ENCODE measurements at regions not wholly inside any gene's neighbourhood (a gene's known extent, or its start where the extent isn't known, plus 50 kb on each side); places are given as distances from the start of the nearest gene placed in this dataset.

GRCh38 chr5:153900703-153901395 lies 137.9 kb downstream of the FAM114A2 start:
- TF ChIP-seq CTCF (IDR thresholded peaks at IDR 0.05; ENCODE audit: insufficient read depth, low read length, severe bottlenecking), result no peak
- Histone ChIP-seq H3K27me3 (ENCODE audit: control insufficient read depth, insufficient read depth, low read length) (no peaks in the 10 kb centered on the region), H3K4me3 (ENCODE audit: low read depth, low read length) (no peak overlapping the region), H3K36me3 (ENCODE audit: control insufficient read depth, insufficient read depth, low read length) (no peaks in the 10 kb centered on the region)
- FAIRE-seq (no peak), DNase-seq (ENCODE audit: low read depth) (peak; percentile 12)

GRCh38 chr5:153899746-153900145 lies 139.0 kb downstream of the FAM114A2 start:
- TF ChIP-seq CTCF (IDR thresholded peaks at IDR 0.05; ENCODE audit: insufficient read depth, low read length, severe bottlenecking), result no peak
- no peak for FAIRE-seq
- Histone ChIP-seq H3K4me3 (ENCODE audit: low read depth, low read length) (no peak overlapping the region), H3K36me3 (ENCODE audit: control insufficient read depth, insufficient read depth, low read length) (no peaks in the 10 kb centered on the region), H3K27me3 (ENCODE audit: control insufficient read depth, insufficient read depth, low read length) (no peaks in the 10 kb centered on the region)
- no peak for DNase-seq (ENCODE audit: low read depth)

GRCh38 chr5:153896701-153897100 lies 142.0 kb downstream of the FAM114A2 start:
- DNase-seq (ENCODE audit: low read depth) (peak; percentile 10), FAIRE-seq (no peak)
- TF ChIP-seq CTCF (IDR thresholded peaks at IDR 0.05; ENCODE audit: insufficient read depth, low read length, severe bottlenecking), result no peak
- Histone ChIP-seq H3K4me3 (ENCODE audit: low read depth, low read length) (no peak overlapping the region), H3K36me3 (ENCODE audit: control insufficient read depth, insufficient read depth, low read length) (no peaks in the 10 kb centered on the region), H3K27me3 (ENCODE audit: control insufficient read depth, insufficient read depth, low read length) (no peaks in the 10 kb centered on the region)

GRCh38 chr5:153896117-153896516 lies 142.6 kb downstream of the FAM114A2 start:
- H3K36me3 ChIP-seq (ENCODE audit: control insufficient read depth, insufficient read depth, low read length), result no peaks in the 10 kb centered on the region
- TF ChIP-seq CTCF (IDR thresholded peaks at IDR 0.05; ENCODE audit: insufficient read depth, low read length, severe bottlenecking), result no peak
- no peak for FAIRE-seq
- H3K4me3 ChIP-seq (ENCODE audit: low read depth, low read length), result no peak overlapping the region
- no peaks in the 10 kb centered on the region for H3K27me3 ChIP-seq (ENCODE audit: control insufficient read depth, insufficient read depth, low read length)
- DNase-seq (ENCODE audit: low read depth), result peak; percentile 39

GRCh38 chr5:153895266-153895665 lies 143.4 kb downstream of the FAM114A2 start:
- no peaks in the 10 kb centered on the region for H3K27me3 ChIP-seq (ENCODE audit: control insufficient read depth, insufficient read depth, low read length)
- no peaks in the 10 kb centered on the region for H3K36me3 ChIP-seq (ENCODE audit: control insufficient read depth, insufficient read depth, low read length)
- H3K4me3 ChIP-seq (ENCODE audit: low read depth, low read length), result no peak overlapping the region
- DNase-seq (ENCODE audit: low read depth), result no peak
- TF ChIP-seq CTCF (IDR thresholded peaks at IDR 0.05; ENCODE audit: insufficient read depth, low read length, severe bottlenecking), result no peak
- no peak for FAIRE-seq

DNA sequence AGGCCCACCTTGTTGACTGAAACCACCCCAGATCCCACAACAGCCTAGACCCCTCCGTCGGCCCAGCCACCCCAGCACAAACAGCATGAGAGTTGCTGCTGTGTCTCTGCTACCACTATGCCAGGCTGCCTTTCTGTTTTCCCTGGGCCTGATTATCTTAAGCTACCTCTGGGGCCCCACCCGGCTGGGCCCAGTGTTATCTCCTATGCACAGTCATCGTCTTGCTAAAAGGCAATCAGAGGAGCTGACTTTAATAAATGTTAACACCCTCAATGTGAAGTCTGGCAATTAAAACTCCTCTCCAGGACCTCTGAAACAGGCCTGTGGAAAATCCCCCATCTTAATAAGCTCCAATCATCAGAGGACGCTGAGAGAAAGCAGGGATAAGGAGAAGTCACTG lies 144.9 kb downstream of the FAM114A2 start:
- no peak overlapping the region for H3K4me3 ChIP-seq (ENCODE audit: low read depth, low read length)
- DNase-seq (ENCODE audit: low read depth) (no peak), FAIRE-seq (no peak)
- H3K27me3 ChIP-seq (ENCODE audit: control insufficient read depth, insufficient read depth, low read length), result no peaks in the 10 kb centered on the region
- no peaks in the 10 kb centered on the region for H3K36me3 ChIP-seq (ENCODE audit: control insufficient read depth, insufficient read depth, low read length)
- no peak for TF ChIP-seq CTCF (IDR thresholded peaks at IDR 0.05; ENCODE audit: insufficient read depth, low read length, severe bottlenecking)

All from bronchial epithelial cell (primary cell).